Endothelial cell of umbilical vein (primary cell): ENCODE measurements at regions not wholly inside any gene's neighbourhood (a gene's known extent, or its start where the extent isn't known, plus 50 kb on each side); places are given as distances from the start of the nearest gene placed in this dataset.

Experiments
- BruUV-seq: library from RNA; stranded (reverse); fragments of 400-500 nt; replicated peaks from 2 replicates; lab custom pipeline; 2021; lab: Mats Ljungman, UMichigan
- CTCF ChIA-PET: fragments of 300-600, 350-600 bp; sonication (Branson Sonifier 250); formaldehyde crosslinking; loops from one replicate; lab custom pipeline; 2021; ENCODE audit warnings: antibody characterized with exemption, inconsistent platforms; lab: Charles Lee
- POLR2A ChIA-PET: fragments of 300-600, 350-600 bp; sonication (Branson Sonifier 250); formaldehyde crosslinking; loops from one replicate; lab custom pipeline; 2021; ENCODE audit warnings: antibody characterized with exemption, inconsistent platforms; lab: Charles Lee
- DNase-seq: peaks from one replicate; pipeline ENCODE4 v3.0.0-alpha.2; 2011; ENCODE audit warnings: low read depth, low spot score
- FAIRE-seq: peaks from 2 replicates; lab custom pipeline; 2011; peaks lifted over from hg19 to GRCh38; lab: Jason Lieb, UNC
- H2AFZ ChIP-seq: 2 replicates; pipeline ENCODE4 v1.6.0; 2012; ENCODE audit warnings: low read depth, low read length, control low read depth, inconsistent platforms
- H3K27ac ChIP-seq: 2 replicates; pipeline ENCODE4 v1.5.1; 2011; ENCODE audit warnings: low read depth, mild to moderate bottlenecking, control low read depth, low read length, moderate library complexity; ENCODE audit not compliant: insufficient read depth
- H3K27me3 ChIP-seq, 2 experiments: 2 replicates each; pipeline versions ENCODE4 v1.6.0 to v1.6.1; 2011; ENCODE audit warnings: low read length in 2 of 2, mixed read lengths in 1 of 2; ENCODE audit not compliant: control insufficient read depth in 2 of 2, insufficient read depth in 2 of 2
- H3K36me3 ChIP-seq, 2 experiments: 2 replicates in 1 of 2; 3 replicates in 1 of 2; pipeline ENCODE4 v1.5.1; 2011; ENCODE audit warnings: low read length in 2 of 2, mild to moderate bottlenecking in 1 of 2, moderate library complexity in 1 of 2; ENCODE audit not compliant: control insufficient read depth in 2 of 2, insufficient read depth in 2 of 2; ENCODE audit errors: extremely low read depth in 1 of 2
- H3K4me1 ChIP-seq: 3 replicates; pipeline ENCODE4 v1.5.1; 2011; ENCODE audit warnings: mild to moderate bottlenecking, low read length; ENCODE audit not compliant: control insufficient read depth, insufficient read depth; ENCODE audit errors: extremely low read depth
- H3K4me2 ChIP-seq: 2 replicates; pipeline ENCODE4 v1.6.1; 2011; ENCODE audit warnings: low read length, control low read depth, mixed read lengths; ENCODE audit not compliant: insufficient read depth
- H3K4me3 ChIP-seq, 3 experiments: fragments of 200-600 bp in 1 of 3; sonication (generic), shearing (Covaris generic) in 1 of 3; replicated peaks in 1 of 3; 2 replicates each; pipeline ENCODE4 v1.5.1; 2011 to 2016; ENCODE audit warnings: control low read depth in 3 of 3, low read length in 3 of 3, mild to moderate bottlenecking in 2 of 3, inconsistent platforms in 1 of 3, low read depth in 1 of 3, moderate library complexity in 1 of 3; ENCODE audit not compliant: insufficient read depth in 1 of 3
- H3K79me2 ChIP-seq: 2 replicates; pipeline ENCODE4 v1.6.0; 2012; ENCODE audit warnings: low read length, inconsistent platforms; ENCODE audit not compliant: control insufficient read depth, insufficient read depth
- H3K9ac ChIP-seq: replicated peaks from 2 replicates; pipeline ENCODE3; 2011; ENCODE audit warnings: low read length, control low read depth; ENCODE audit not compliant: insufficient read depth; ENCODE audit errors: extremely low read depth
- H3K9me1 ChIP-seq: replicated peaks from 3 replicates; pipeline ENCODE4 v1.6.0; 2011; ENCODE audit warnings: mild to moderate bottlenecking, low read length; ENCODE audit not compliant: control insufficient read depth, insufficient read depth; ENCODE audit errors: extremely low read depth
- H3K9me3 ChIP-seq: replicated peaks from 2 replicates; pipeline ENCODE4 v1.5.1; 2012; ENCODE audit warnings: low read length, inconsistent platforms; ENCODE audit not compliant: control insufficient read depth, insufficient read depth
- H4K20me1 ChIP-seq: replicated peaks from 2 replicates; pipeline ENCODE3; 2011; ENCODE audit warnings: mild to moderate bottlenecking, low read length; ENCODE audit not compliant: control insufficient read depth, insufficient read depth; ENCODE audit errors: extremely low read depth
- EZH2 ChIP-seq: IDR thresholded peaks from 2 replicates; pipeline ENCODE4 v1.6.1; 2012; ENCODE audit warnings: borderline replicate concordance, low read depth, mild to moderate bottlenecking, moderate library complexity, low read length, inconsistent platforms; ENCODE audit not compliant: severe bottlenecking
- FOS ChIP-seq: IDR thresholded peaks from 2 replicates; pipeline ENCODE4 v1.6.1; 2011; ENCODE audit warnings: mild to moderate bottlenecking, low read length, moderate library complexity, borderline replicate concordance; ENCODE audit not compliant: insufficient read depth
- GATA2 ChIP-seq: IDR thresholded peaks from 2 replicates; pipeline ENCODE4 v1.7.0; 2011; ENCODE audit warnings: low read depth, mild to moderate bottlenecking, moderate library complexity, mixed read lengths, low read length; ENCODE audit not compliant: insufficient read length, insufficient read depth
- JUN ChIP-seq: IDR thresholded peaks from 2 replicates; pipeline ENCODE4 v1.6.1; 2011; ENCODE audit warnings: borderline replicate concordance, low read depth; ENCODE audit not compliant: insufficient read length, insufficient read depth
- MYC ChIP-seq: IDR thresholded peaks from one replicate; pipeline ENCODE4 v1.6.1; 2011; ENCODE audit warnings: mild to moderate bottlenecking, low read depth, low read length
- POLR2A ChIP-seq: IDR thresholded peaks from 2 replicates; pipeline ENCODE4 v1.6.1; 2012; ENCODE audit warnings: low read depth, mild to moderate bottlenecking, control low read depth, low read length
- POLR2AphosphoS5 ChIP-seq: IDR thresholded peaks from 2 replicates; pipeline ENCODE4 v1.6.1; 2012; ENCODE audit warnings: low read depth, mild to moderate bottlenecking, control low read depth, low read length, moderate library complexity; ENCODE audit not compliant: insufficient read depth
- dilution Hi-C: fragments of 300-500 bp; cut with MboI; formaldehyde crosslinking; loops from one replicate; pipeline ENCODE4 v1.15.0; 2019; ENCODE audit warnings: low sequenced_read_pairs; ENCODE audit not compliant: extremely low pct_ligation_motif_present
- intact Hi-C: fragments of 100-400 bp; cut with micrococcal nuclease; formaldehyde crosslinking; loops from one replicate; pipeline ENCODE4 v1.10.0; 2022
- TF ChIP-seq, protein P1 (sequence below): IDR thresholded peaks from 2 replicates; pipeline ENCODE4 v1.6.1; 2011; ENCODE audit not compliant: insufficient read depth, insufficient read length
- TF ChIP-seq, protein P2 (sequence below), 2 donors: IDR thresholded peaks; 1 replicate in 1 of 2; 2 replicates in 1 of 2; pipeline ENCODE4 v1.5.1; 2011; ENCODE audit warnings: low read length in 2 of 2, mild to moderate bottlenecking in 2 of 2, moderate library complexity in 2 of 2, control low read depth in 1 of 2, inconsistent platforms in 1 of 2, low read depth in 1 of 2; ENCODE audit not compliant: insufficient read depth in 1 of 2; ENCODE audit errors: extremely low read depth in 1 of 2

DNA sequence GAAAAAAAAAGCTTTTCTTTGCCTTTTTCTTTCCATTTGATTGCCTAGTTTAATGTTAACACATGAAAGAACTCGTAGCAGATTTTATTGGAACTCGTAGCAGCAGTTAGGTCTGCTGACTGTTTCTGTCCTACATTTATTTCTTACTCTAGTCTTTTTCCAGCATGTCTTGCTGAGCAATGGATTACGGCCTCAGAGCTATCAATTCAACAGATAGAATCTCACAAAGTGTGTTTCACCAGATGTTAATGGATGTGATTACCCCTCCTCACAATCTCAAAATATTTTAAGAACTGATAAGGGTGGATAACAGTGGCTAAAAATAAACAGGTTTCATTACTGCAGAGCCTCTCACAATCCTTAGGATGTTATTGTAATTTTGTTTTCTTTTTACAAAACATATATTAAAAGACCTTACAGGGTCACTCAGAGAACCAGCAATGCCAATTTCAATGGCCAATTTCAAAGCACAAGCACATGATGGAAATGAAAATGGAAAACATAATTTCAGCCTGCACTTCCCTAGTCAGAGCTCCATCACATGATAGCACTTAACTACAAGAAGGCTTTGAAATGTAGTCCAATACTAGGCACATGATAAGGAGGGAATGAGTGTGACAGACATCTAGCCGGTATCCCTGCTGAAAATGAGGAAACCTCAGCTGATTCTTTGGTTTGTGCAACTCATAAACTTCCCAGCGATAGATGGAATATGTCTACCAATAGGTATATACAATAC is 838.1 kb upstream of the SEMA6D start:
- no TSS peak for BruUV-seq
- Histone ChIP-seq H3K4me2 (no peak overlapping the region), H3K9ac (no peak overlapping the region), H3K79me2 (no peaks in the 10 kb centered on the region), H3K9me1 (no peaks in the 10 kb centered on the region), H3K36me3 (no peaks in the 10 kb centered on the region), H3K4me3 (no peak overlapping the region), H3K4me1 (no peaks in the 10 kb centered on the region), H4K20me1 (no peaks in the 10 kb centered on the region), H3K9me3 (no peaks in the 10 kb centered on the region), H3K27ac (no peak overlapping the region), H3K27me3 (no peaks in the 10 kb centered on the region), H2AFZ (no peak overlapping the region)
- no peak for DNase-seq
- POLR2A ChIA-PET, result no interaction called here
- dilution Hi-C loops (no loop called here), intact Hi-C loops (no loop called here)
- TF ChIP-seq, protein P1, sequence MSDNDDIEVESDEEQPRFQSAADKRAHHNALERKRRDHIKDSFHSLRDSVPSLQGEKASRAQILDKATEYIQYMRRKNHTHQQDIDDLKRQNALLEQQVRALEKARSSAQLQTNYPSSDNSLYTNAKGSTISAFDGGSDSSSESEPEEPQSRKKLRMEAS, result no peak
- TF ChIP-seq EZH2, result no peak
- TF ChIP-seq GATA2, result no peak
- TF ChIP-seq, protein P2, sequence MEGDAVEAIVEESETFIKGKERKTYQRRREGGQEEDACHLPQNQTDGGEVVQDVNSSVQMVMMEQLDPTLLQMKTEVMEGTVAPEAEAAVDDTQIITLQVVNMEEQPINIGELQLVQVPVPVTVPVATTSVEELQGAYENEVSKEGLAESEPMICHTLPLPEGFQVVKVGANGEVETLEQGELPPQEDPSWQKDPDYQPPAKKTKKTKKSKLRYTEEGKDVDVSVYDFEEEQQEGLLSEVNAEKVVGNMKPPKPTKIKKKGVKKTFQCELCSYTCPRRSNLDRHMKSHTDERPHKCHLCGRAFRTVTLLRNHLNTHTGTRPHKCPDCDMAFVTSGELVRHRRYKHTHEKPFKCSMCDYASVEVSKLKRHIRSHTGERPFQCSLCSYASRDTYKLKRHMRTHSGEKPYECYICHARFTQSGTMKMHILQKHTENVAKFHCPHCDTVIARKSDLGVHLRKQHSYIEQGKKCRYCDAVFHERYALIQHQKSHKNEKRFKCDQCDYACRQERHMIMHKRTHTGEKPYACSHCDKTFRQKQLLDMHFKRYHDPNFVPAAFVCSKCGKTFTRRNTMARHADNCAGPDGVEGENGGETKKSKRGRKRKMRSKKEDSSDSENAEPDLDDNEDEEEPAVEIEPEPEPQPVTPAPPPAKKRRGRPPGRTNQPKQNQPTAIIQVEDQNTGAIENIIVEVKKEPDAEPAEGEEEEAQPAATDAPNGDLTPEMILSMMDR (IDR thresholded peaks at IDR 0.05; ENCODE audit: extremely low read depth in 1 of 2, insufficient read depth in 1 of 2, low read depth in 1 of 2, low read length in 2 of 2), result no peak
- TF ChIP-seq FOS, result no peak
- TF ChIP-seq POLR2AphosphoS5, result no peak
- TF ChIP-seq POLR2A, result no peak
- TF ChIP-seq MYC, result no peak
- no peak for TF ChIP-seq JUN
- no peak for FAIRE-seq
- CTCF ChIA-PET, result no interaction called here
